ENCODE measurements at regions not wholly inside any gene's neighbourhood (a gene's known extent, or its start where the extent isn't known, plus 50 kb on each side); places are given as distances from the start of the nearest gene placed in this dataset.

DNA sequence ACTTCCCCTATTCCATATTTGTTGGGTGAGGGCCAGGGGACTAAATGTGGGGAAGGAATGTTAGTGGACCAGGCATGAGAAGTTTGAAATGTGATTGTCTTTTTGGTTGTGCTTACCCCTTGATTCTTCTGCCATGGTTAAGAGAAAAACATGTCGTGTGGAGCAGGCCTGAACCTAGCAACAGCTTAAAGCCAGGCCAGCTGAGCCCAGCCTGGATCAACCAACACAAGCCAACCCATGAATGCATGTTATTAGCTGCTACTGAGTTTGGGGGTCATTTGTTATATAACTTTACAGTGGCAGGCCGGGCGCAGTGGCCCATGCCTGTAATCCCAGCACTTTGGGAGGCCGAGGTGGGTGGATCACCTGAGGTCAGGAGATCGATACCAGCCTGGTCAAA lies 52.4 kb upstream of the TRIO start:
- DNase-seq, result no peak

DNA sequence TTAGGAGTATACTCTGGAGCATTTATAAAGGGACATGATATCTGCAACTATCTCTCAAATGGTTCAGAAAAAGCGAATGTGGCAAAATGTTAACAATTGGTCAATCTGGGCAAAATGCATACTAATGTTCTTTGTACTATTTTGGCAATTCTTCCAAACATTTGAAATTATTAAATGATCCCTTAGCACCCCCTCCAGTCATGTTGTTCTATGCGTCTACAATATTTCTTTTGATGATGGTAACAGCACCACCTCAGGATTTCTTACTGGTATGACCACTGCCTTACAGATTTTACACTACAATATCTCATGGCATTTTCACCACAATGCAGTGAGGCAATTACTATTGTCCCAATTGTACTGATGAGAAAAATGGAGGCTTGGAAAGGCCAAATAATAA lies 52.9 kb upstream of the TRIO start:
- no peak for DNase-seq

DNA sequence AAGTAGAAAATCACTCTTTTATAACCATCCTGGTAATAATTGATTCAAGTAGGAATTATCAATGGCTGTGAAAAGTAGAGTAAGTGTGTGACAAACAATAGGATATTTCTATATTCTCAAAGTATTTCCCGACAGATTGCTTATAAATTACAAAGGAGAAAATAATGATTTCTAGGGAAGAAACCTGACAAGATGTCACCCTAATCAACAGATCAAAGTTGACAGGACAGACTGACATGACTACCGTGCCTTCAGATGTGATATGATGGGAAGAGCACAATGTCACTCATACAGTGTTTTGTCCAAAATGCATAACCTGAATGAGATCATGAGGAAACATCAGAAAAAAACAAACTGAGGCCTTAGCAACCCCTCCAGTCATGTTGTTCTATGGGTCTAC lies 53.9 kb upstream of the TRIO start:
- DNase-seq, result no peak

DNA sequence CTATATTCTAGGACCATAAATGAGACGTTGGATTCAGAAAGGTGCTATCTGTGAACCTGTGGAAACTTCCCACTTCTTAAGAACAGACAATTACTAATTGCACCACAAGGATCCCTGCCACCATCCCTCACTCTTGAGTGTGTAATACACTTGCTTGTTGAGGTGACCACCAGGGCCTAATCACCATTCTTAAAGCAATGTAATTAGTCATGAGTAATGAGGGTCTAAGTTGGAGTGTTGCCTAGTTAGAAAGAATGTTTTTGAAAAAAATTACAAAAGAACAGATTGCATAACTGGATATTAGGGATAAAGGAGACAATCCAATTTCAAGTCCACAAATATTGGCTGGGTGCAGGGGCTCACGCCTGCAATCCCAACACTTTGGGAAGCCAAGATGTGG lies 56.9 kb upstream of the TRIO start:
- DNase-seq, result no peak

DNA sequence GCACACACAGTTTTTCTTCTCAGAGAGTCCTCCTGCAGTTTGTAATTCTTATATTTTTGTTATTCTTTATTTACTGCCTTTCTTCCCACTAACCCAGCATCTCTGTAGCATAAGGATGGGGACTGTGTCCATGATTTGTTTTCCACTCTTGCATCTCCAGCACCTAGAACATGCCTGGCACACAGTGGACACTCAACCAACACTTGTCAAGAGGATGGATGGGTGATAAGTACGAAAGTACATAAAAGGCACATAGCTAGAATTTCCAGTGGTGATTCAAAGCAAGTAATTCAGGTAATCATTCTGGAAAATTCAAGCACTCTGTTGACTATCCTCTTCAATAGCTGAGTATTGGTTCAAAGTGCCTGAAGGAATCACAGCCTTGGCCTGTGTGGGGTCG lies 60.2 kb upstream of the TRIO start:
- DNase-seq, result no peak

DNA sequence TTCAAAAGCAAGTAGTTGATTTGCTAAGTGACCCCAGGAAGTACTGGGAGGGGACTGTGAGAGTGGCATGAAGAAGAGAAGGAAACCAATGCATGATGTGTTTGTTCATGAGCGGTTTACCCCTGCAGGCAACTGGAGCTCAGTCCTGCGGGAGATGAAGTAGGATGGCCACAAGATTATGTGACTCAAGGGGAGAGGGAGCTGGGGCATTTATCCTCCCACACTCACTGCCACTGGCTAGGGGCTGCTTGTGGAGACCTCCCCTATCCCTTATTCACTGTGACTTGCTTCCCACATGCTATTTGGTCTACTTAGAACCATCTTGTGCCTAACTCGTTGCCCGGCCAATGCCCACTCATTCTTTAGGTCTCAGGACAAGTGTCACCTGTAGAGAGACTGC lies 60.6 kb upstream of the TRIO start:
- DNase-seq, result no peak

DNA sequence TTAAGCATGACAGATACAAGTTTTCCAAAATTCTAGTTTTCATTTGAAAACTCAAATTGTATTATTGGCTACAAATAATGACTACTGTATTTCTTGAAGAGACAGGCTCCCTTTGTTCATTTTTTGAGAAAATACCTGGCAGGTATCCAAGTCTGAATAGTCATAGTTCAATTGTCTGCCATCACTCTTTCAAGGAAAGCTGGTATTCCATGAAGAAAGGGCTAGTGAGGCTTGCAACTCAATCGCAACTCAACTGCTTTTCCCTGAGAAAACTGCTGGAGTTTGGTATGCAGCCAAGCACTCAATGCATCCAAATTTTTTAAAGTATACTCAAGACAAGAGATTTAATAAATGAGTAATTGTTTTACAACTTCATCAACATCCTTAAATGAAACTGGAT lies 61.4 kb upstream of the TRIO start:
- no peak for DNase-seq

DNA sequence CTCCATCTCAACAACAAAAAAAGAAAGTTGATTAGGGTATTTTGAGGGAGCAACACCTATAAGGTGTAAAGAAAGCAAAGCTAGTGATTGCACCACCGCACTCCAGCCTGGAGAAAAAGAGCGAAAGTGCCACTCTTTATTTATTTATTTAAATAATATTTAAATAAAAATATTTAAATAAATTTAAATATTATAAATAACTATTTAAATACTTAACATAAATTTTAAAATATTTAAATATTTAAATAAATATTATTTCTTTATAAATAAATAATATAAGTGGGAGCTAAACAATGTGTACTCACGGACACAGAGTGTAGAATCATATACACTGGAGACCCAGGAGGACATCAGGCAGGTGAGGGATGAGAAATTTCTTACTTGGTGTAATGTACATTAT lies 64.4 kb upstream of the TRIO start:
- no peak for DNase-seq

DNA sequence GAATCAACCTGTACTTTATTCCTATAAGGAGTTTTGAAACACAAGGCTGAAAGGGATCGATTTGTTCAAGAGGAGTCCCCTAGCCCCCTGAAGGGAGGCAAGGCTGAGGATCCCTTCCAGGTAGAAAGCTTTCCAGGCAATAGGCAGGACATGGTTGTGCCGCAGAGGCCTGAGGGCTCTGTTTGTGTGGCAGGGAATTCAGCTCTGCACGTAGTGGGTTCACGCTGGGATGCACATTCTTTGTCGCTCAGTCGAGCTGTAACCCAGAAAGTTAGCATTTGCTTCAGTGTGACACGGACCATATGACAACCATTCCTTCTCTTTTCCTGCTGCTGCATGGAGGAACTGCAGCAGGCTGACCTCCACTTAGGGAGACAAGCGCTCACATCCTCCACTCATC lies 65.6 kb upstream of the TRIO start:
- no peak for DNase-seq

DNA sequence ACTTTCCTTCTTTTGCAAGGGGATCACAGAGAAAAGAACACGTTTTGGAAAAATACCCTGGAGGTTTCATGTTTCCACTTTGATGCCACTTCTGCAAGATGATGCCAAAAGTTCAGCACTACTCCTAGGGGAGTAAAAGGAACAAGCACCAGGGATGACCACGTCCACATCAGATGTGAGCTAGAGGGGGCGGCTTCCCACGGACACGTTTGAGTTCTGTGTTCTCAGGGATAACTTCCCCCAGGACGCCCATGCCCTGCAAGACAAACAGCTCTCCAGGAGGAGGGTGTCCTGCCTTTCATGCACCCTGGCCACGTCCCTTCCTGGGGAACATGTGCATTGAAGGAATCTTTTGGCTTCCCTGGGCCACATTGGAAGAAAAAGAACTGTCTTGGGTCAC lies 66.6 kb upstream of the TRIO start:
- DNase-seq, result no peak

DNA sequence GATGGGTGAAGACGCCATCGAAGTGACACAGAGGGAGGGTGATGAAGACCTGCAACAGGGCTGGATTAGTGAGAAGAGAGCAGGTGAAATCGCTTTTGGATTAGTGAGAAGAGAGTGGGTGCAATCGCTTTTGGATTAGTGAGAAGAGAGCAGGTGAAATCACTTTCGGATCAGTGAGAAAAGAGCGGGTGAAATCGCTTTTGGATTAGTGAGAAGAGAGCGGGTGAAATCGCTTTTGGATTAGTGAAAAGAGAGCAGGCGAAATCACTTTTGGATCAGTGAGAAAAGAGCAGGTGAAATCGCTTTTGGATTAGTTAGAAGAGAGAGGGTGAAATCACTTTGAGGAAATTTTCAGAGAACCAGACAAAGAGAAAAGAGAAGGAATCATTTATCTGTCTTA lies 67.2 kb upstream of the TRIO start:
- DNase-seq, result no peak

DNA sequence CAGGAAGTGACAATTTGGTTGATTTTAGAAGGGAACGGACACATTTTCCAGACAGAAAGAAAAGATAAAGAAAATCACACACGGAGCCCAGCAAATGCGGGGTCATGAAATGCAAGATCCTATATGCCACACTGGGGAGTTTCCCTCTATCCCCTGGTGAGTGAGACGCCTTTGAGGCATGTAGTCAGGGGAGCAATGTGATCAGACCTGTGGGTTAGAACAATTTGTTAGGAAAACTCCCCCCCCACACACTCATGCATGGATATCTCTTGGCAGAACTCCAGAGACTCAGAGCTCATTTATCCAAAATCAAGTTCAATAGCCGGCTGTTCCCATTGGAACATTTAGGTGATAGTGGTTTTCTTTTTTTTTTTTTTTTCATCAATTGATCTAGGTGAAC lies 71.7 kb upstream of the TRIO start:
- DNase-seq, result no peak

DNA sequence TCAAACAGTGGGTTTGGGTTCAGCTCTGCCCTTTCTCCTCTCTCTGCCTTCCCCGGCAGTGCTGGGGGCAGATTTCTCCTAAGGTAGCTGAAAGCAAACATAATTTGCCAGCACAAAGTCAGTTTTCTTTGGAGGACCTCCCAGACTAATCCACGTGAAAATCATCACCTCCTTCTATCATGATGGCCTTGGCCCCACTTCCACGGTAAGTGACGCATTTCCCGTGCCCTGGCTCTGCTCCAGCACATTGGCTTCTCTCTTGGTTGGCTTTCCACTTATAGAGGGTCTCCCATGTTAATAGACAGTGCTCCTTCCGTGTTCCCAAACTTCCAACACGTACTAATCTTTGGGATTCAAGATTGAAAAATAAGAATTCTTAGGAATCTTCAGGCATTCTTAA lies 74.1 kb upstream of the TRIO start:
- DNase-seq, result no peak

DNA sequence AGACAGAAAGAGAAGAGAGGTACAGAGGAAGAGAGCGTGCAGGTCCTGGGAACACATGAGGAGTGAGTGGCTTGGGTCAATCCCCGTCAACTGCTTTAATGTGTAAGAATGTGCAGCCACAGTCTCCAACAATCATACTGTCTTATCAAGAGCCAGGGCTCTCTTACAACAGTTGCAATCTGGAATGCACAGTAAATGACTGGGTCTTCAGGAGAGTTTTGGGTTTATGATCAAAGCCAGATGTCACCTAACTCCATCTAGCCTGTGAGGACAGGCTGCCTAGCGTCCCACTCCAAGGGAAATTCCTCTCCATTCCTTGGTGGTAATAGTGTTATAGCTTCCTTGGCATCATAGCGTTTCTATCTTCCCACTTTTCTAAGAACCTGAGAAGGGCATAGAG lies 75.0 kb upstream of the TRIO start:
- no peak for DNase-seq

DNA sequence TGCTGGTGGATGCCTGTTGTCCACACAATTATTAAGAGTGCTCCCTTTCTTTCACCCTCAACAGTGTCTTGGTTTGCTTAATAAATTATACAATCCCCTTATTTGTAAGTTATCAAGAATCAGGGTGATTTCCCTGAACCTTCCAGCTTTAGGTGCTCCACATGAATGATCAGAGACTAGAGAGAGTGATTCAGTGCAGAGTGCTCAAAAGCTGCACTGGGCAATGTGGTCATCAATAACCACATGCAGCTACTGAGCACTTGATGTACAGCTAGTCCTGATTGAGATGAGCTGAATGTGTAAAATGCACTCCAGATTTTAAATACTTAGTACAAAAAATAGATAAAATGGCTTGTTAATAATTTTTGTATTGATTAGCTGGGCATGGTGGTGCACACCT lies 76.8 kb upstream of the TRIO start:
- DNase-seq, result no peak

DNA sequence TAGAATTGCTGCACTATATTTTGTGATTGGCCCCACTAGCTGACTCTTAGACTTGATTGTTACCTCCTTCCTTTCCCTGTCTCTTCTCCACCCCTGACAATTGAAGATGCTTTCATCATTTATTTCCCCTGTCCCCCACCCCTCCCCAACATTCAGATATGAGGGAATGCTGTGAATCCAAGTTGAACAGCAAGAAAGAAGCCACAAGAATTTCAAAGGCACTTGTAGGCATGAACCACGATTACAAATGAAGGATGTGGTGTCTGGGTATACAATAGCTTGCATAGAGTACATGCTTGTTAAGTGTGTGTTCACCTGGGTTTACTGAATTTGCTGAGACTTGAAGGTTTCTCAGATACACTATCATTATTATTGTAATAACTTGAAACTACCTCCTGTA lies 78.3 kb upstream of the TRIO start:
- no peak for DNase-seq

DNA sequence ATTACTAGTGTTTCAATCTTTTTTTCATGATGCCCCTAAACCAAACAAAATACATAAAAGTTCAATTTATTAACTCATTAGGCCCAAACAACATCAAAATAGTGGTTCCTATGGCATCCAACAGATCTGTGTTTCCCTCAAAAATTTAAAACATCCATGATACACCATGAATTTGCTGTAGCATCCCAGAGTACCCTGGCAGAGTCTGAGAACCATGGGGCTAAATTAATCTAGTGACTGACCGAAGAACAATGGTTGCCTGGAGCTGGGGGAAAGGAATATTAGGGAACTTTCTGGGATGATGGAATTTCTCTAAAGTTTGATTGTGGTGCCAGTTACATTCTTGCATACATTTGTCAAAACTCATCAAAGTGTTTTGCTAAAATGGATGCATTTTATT lies 79.5 kb upstream of the TRIO start:
- no peak for DNase-seq

DNA sequence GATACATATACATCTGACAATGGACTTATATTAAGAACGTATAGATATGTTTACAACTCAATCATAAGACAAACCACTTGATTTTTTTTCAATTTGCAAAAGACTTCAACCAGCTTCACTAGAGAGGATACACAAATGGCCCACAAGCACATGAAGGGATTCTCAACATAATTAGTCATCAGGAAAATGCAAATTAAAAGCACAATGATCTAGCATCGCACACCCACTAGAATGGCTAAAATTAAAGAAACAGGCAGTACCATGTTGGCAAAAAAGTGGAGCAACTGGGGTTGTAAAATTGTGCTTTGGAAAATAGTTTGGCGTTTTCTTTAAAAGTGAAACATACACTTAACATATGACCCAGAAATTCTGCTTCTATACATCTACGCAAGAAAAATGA lies 80.0 kb upstream of the TRIO start:
- DNase-seq, result no peak

DNA sequence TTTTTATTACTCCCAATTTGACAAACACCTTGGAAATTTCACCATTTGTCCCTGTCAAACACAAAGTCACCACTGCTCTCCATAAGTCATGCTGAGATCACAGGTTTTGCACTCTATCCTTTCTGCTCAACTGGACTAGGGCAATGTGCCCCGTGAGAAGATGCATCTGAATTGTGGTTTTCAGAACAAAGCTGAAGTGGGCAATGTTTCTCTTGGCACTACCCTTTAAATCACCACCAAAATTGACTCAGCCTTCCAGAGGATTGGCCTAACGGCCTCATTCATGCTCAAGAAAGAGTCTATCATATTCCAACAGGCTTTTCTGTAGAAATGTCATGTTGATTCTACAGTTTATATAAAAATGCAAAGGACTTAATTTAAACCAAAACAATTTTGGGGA lies 81.0 kb upstream of the TRIO start:
- DNase-seq, result no peak

DNA sequence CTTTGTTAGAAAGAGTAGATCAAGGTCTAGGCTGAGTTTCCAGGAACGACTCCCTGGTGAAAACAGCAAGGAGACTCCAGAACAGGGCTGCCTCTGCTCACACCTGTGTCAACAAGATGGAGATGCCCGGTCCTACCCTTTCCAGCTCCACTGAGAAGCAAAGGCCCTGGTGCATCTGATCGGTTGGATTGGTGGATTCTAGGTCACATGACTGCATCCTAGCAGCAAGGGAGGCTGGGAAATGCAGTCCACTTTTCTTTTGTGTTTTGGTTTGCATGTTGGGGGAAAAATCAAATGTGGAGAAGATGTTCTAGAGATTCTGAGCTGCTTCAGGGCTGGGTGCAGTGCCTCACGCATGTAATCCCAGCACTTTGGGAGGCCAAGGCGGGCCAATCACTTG lies 82.0 kb upstream of the TRIO start:
- DNase-seq, result no peak

DNA sequence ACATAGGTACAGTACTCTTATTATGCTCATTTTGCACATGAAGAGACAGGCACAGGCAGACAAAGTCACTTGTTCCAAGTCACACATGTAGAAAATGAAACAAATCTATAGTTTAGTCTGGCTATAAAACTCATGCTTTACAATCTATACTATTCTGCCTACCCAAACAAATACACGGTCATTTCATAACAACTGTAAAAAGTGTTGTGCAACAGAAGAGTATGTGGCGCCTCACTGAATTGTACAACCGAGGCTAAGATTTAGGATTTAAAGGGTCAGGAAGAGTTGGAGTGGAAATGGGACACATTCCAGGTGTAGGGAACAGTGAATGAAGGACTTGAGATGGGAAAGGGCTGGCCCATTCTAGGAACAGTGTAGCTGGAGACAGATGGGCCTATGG lies 82.9 kb upstream of the TRIO start:
- no peak for DNase-seq

DNA sequence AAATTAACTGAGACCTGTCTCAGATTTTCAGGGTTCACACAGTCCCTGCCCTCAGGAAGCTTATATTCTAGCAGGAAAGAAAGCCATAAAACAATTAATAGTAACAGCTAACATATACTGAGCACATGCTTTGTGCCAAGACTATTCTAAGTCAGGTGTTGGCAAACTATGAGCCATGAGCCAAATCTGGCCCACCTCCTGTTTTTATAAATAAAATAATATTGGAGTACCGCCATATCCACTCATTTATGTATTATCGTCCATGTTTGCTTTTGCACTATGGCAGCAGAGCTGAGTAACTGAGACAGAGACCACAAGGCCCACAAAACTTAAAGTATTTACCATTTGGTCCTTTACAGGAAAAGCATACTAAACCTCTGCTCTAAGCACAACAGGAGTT lies 83.3 kb upstream of the TRIO start:
- no peak for DNase-seq

DNA sequence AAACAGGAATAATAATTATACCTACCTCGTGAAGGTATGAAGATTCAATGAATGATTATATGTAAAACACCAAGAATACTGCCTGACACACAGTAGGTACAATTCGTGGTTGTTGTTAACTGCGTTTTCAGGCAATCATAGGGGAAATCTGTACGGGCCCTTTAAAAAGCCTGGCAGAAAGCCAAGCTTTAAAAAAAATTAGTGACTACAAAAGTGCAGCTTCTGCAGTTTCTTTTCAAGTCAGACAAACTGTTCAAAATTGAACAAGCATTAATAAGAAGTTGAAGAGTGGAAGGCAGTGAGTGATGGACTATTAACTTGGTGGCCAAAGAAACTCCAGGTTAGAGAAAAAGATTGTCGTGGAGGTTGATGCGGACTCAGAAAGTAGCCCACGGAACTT lies 85.9 kb upstream of the TRIO start:
- DNase-seq, result no peak

DNA sequence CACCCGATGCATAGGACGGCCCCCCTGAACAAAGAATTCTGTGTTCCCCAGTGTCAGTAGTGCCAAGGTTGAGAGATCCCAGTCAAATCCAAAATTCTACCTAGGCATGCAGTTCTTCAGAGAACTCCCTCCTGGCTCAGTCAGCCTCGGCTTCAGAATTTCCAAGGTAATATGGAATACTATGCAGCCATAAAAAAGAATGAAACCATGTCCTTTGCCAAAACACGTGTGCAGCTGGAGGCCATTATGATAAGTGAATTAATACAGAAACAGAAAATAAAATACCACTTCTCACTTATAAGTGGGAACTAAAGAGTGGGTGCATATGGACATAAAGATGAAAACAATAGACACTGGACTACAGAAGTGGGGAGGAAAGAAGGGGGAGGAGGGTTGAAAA lies 87.1 kb upstream of the TRIO start:
- no peak for DNase-seq

DNA sequence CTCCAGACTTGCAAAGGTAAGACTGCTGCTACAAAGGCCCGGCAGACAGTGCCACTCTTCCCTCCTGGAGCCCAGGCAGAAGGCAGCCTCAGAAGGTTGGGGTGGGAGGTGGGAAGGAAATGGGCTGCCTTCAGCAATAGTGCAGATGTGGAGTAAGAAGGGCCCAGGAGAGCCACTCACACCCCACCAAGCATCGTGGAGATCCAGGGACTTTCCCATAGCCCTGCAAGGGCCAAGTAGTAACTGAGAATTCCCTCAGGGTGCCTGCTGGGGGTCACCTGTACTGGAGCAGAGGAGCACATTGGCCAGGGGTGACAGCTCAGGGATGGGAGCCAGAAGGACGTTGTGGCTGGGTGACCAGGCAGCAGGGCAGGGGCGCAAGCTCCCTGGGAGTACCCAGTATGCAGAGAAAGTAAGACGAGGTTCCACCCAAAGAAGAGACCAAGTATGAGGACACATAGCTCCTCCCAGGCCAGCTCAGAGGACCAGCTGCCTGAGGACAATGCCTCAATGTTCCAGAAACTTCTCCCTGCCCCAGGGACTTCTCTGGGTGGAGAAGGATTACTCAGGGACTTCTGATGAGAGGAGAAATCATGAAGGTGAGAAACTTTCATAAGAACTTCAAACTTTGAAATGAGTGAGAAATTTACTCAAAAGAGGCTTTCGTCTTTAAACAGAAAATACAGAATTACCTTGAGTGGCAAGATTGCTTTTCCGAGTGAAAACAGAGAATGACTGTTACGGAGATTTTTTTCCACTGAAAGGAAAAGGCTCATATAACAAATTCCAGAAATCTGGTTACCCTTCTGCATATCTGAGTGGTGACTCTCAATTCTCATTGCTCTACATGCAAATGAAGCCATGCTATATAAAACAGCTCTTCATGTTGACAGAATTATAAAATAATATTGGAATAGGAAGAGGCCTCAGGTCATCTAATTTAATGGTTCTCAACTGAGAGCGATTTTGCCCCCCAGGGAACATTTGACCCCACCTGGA lies 87.9 kb upstream of the TRIO start:
- DNase-seq, result no peak

Data from NCI-H2227 treated with DMSO at 0.1 percent for 48 hours (cell line).